PC-9 (cell line): ENCODE measurements at regions not wholly inside any gene's neighbourhood (a gene's known extent, or its start where the extent isn't known, plus 50 kb on each side); places are given as distances from the start of the nearest gene placed in this dataset.

Experiments used
- BruUV-seq: library from RNA; stranded (reverse); fragments of 400-500 nt; replicated peaks from 2 replicates; lab custom pipeline; 2021; lab: Mats Ljungman, UMichigan
- CTCF ChIA-PET: fragments of 300-600 bp; sonication (Branson Sonifier 250); formaldehyde crosslinking; loops from one replicate; lab custom pipeline; 2022; ENCODE audit warnings: antibody characterized with exemption; lab: Charles Lee
- POLR2A ChIA-PET: fragments of 300-600 bp; sonication (Branson Sonifier 250); formaldehyde crosslinking; loops from one replicate; lab custom pipeline; 2022; ENCODE audit warnings: antibody characterized with exemption; ENCODE audit not compliant: unreplicated experiment; lab: Charles Lee
- DNase-seq, 2 experiments: peaks; one replicate each; pipeline versions ENCODE4 v3.0.0 to v3.0.0-alpha.2; 2015 to 2022; ENCODE audit warnings: mixed read lengths in 1 of 2
- H2AFZ ChIP-seq: fragments of 200-600 bp; sonication (generic); 2 replicates; pipeline ENCODE4 v1.8.1; 2017; ENCODE audit warnings: antibody characterized with exemption
- H3F3A ChIP-seq: fragments of 200-600 bp; sonication (generic); 2 replicates; pipeline ENCODE4 v1.8.1; 2017; ENCODE audit warnings: antibody characterized with exemption, mild to moderate bottlenecking, low read depth; ENCODE audit not compliant: insufficient read depth
- H3K27ac ChIP-seq: fragments of 200-600 bp; sonication (generic); 2 replicates; pipeline ENCODE4 v1.6.1; 2016; ENCODE audit warnings: mixed run types
- H3K27me3 ChIP-seq: fragments of 200-600 bp; sonication (generic); 2 replicates; pipeline ENCODE4 v1.6.1; 2016; ENCODE audit warnings: low read depth, mixed run types; ENCODE audit not compliant: insufficient read depth
- H3K36me3 ChIP-seq: fragments of 200-600 bp; sonication (generic); 2 replicates; pipeline ENCODE4 v1.6.1; 2016; ENCODE audit warnings: low read depth, mixed run types
- H3K4me1 ChIP-seq: fragments of 200-600 bp; sonication (generic); replicated peaks from 2 replicates; pipeline ENCODE4 v1.6.1; 2016; ENCODE audit warnings: mixed run types; ENCODE audit not compliant: insufficient read depth
- H3K4me2 ChIP-seq: fragments of 200-600 bp; sonication (generic); 2 replicates; pipeline ENCODE4 v1.6.1; 2017; ENCODE audit warnings: mixed run types
- H3K4me3 ChIP-seq: fragments of 200-600 bp; sonication (generic); 2 replicates; pipeline ENCODE4 v1.6.1; 2016; ENCODE audit warnings: mixed run types
- H3K79me2 ChIP-seq: fragments of 200-600 bp; sonication (generic); 2 replicates; pipeline ENCODE4 v1.6.1; 2017; ENCODE audit warnings: low read depth, mixed run types
- H3K9me2 ChIP-seq: fragments of 200-600 bp; sonication (generic); 2 replicates; pipeline ENCODE4 v1.8.1; 2017; ENCODE audit warnings: mild to moderate bottlenecking; ENCODE audit not compliant: insufficient read depth
- H3K9me3 ChIP-seq: fragments of 200-600 bp; sonication (generic); 2 replicates; pipeline ENCODE4 v1.8.1; 2016; ENCODE audit warnings: low read depth; ENCODE audit not compliant: insufficient read depth
- H4K20me1 ChIP-seq: fragments of 200-600 bp; sonication (generic); 2 replicates; pipeline ENCODE4 v1.8.1; 2017; ENCODE audit not compliant: insufficient read depth
- EZH2 ChIP-seq: fragments of 200-600 bp; sonication (generic); IDR thresholded peaks from 2 replicates; pipeline ENCODE4 v1.8.0; 2017; ENCODE audit warnings: antibody characterized with exemption, low read depth
- intact Hi-C: fragments of 100-400 bp; cut with micrococcal nuclease; formaldehyde crosslinking; loops from one replicate; pipeline ENCODE4 v1.10.0; 2022; ENCODE audit not compliant: unreplicated experiment
- TF ChIP-seq, protein P1 (sequence below): fragments of 200-600 bp; sonication (generic); conservative IDR thresholded peaks from 2 replicates; pipeline ENCODE4 v1.6.1; 2017; ENCODE audit warnings: mixed run types, antibody characterized with exemption, mild to moderate bottlenecking, moderate library complexity

GRCh38 chr17:73724341-73724740 lies 80.1 kb upstream of the SDK2 start:
- H3K9me2 ChIP-seq, result no peaks in the 10 kb centered on the region
- H2AFZ ChIP-seq, result no peak overlapping the region
- H3K27me3 ChIP-seq, result peaks cover 89% of the 10 kb centered on the region
- no TSS peak for BruUV-seq
- H3F3A ChIP-seq, result no peaks in the 10 kb centered on the region
- no peaks in the 10 kb centered on the region for H3K36me3 ChIP-seq
- no peaks in the 10 kb centered on the region for H4K20me1 ChIP-seq
- intact Hi-C loops, result no loop called here
- no peak overlapping the region for H3K4me3 ChIP-seq
- H3K4me2 ChIP-seq, result no peak overlapping the region
- H3K4me1 ChIP-seq, result no peaks in the 10 kb centered on the region
- no peaks in the 10 kb centered on the region for H3K9me3 ChIP-seq
- H3K27ac ChIP-seq, result no peak overlapping the region
- TF ChIP-seq, protein P1, sequence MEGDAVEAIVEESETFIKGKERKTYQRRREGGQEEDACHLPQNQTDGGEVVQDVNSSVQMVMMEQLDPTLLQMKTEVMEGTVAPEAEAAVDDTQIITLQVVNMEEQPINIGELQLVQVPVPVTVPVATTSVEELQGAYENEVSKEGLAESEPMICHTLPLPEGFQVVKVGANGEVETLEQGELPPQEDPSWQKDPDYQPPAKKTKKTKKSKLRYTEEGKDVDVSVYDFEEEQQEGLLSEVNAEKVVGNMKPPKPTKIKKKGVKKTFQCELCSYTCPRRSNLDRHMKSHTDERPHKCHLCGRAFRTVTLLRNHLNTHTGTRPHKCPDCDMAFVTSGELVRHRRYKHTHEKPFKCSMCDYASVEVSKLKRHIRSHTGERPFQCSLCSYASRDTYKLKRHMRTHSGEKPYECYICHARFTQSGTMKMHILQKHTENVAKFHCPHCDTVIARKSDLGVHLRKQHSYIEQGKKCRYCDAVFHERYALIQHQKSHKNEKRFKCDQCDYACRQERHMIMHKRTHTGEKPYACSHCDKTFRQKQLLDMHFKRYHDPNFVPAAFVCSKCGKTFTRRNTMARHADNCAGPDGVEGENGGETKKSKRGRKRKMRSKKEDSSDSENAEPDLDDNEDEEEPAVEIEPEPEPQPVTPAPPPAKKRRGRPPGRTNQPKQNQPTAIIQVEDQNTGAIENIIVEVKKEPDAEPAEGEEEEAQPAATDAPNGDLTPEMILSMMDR, result no peak
- no peak for TF ChIP-seq EZH2
- no peak for DNase-seq
- POLR2A ChIA-PET, result no interaction called here
- CTCF ChIA-PET, result no interaction called here
- H3K79me2 ChIP-seq, result no peaks in the 10 kb centered on the region

GRCh38 chr17:73724990-73725389 lies 80.7 kb upstream of the SDK2 start:
- no TSS peak for BruUV-seq
- H3K9me2 ChIP-seq, result no peaks in the 10 kb centered on the region

GRCh38 chr17:73725794-73726515 lies 81.7 kb upstream of the SDK2 start:
- DNase-seq, result no peak

More at GRCh38 chr17:73724990-73725389, 80.7 kb upstream of the SDK2 start:
- H3K27me3 ChIP-seq, result peaks cover 88% of the 10 kb centered on the region
- ChIA-PET CTCF (no interaction called here), POLR2A (no interaction called here)
- H4K20me1 ChIP-seq, result no peaks in the 10 kb centered on the region
- no peak overlapping the region for H2AFZ ChIP-seq
- TF ChIP-seq, protein P1, result no peak
- TF ChIP-seq EZH2, result no peak
- intact Hi-C loops, result no loop called here
- no peaks in the 10 kb centered on the region for H3F3A ChIP-seq
- no peak overlapping the region for H3K4me2 ChIP-seq
- H3K36me3 ChIP-seq, result no peaks in the 10 kb centered on the region
- no peaks in the 10 kb centered on the region for H3K9me3 ChIP-seq
- no peak for DNase-seq
- H3K27ac ChIP-seq, result no peak overlapping the region
- H3K4me1 ChIP-seq, result no peaks in the 10 kb centered on the region
- no peak overlapping the region for H3K4me3 ChIP-seq
- H3K79me2 ChIP-seq, result no peaks in the 10 kb centered on the region

More at GRCh38 chr17:73725794-73726515, 81.7 kb upstream of the SDK2 start:
- Histone ChIP-seq H4K20me1 (no peaks in the 10 kb centered on the region), H3K9me3 (no peaks in the 10 kb centered on the region), H3K27ac (no peak overlapping the region), H2AFZ (no peak overlapping the region), H3K36me3 (no peaks in the 10 kb centered on the region), H3F3A (no peaks in the 10 kb centered on the region), H3K4me2 (no peak overlapping the region), H3K4me3 (no peak overlapping the region), H3K79me2 (no peaks in the 10 kb centered on the region), H3K4me1 (no peaks in the 10 kb centered on the region), H3K9me2 (no peaks in the 10 kb centered on the region), H3K27me3 (peaks cover 88% of the 10 kb centered on the region)
- intact Hi-C loops, result no loop called here
- POLR2A ChIA-PET, result no interaction called here
- CTCF ChIA-PET, result no interaction called here
- no TSS peak for BruUV-seq
- TF ChIP-seq EZH2, result no peak
- TF ChIP-seq, protein P1, result no peak
